GM19463 (cell line): ENCODE measurements at regions not wholly inside any gene's neighbourhood (a gene's known extent, or its start where the extent isn't known, plus 50 kb on each side); places are given as distances from the start of the nearest gene placed in this dataset.
"Not testable (repeated sequence)": the region's sequence is repeated elsewhere in the genome, so short reads cannot be mapped to it uniquely, and the experiment has no call there.

Source experiments
- ATAC-seq: cut with Tn5 transposase; IDR thresholded peaks from one replicate; pipeline ENCODE4 v1.9.1; 2021; ENCODE audit warnings: mild to moderate bottlenecking, moderate library complexity; ENCODE audit not compliant: unreplicated experiment

GRCh38 chr4:147139455-147140198 lies 194.0 kb upstream of the TTC29 start:
- no peak for ATAC-seq

GRCh38 chr4:147151763-147152162 lies 206.1 kb upstream of the TTC29 start:
- ATAC-seq = no peak

- no peak for ATAC-seq
Observed at GRCh38 chr4:147157860-147158701, 212.4 kb upstream of the TTC29 start.

GRCh38 chr4:147160908-147161513 lies 215.3 kb upstream of the TTC29 start:
- ATAC-seq = peak; percentile 86

- ATAC-seq = no peak
Observed at GRCh38 chr4:147163311-147163710, 217.6 kb upstream of the TTC29 start.

GRCh38 chr4:147168200-147168599 lies 222.5 kb upstream of the TTC29 start:
- ATAC-seq = not testable (repeated sequence)

- no peak for ATAC-seq
Observed at GRCh38 chr4:147173322-147173721, 227.7 kb upstream of the TTC29 start.

GRCh38 chr4:147173797-147174432 lies 228.3 kb upstream of the TTC29 start:
- no peak for ATAC-seq

- ATAC-seq = no peak
Observed at GRCh38 chr4:147174591-147174990, 228.9 kb upstream of the TTC29 start.

- no peak for ATAC-seq
Observed at GRCh38 chr4:147175460-147176025, 229.9 kb upstream of the TTC29 start.

- no peak for ATAC-seq
Observed at GRCh38 chr4:147182041-147182440, 236.4 kb upstream of the TTC29 start.

GRCh38 chr4:147192679-147193078 lies 247.0 kb upstream of the TTC29 start:
- no peak for ATAC-seq

- no peak for ATAC-seq
Observed at GRCh38 chr4:147194114-147194513, 248.4 kb upstream of the TTC29 start.

- no peak for ATAC-seq
Observed at GRCh38 chr4:147194604-147195003, 248.9 kb upstream of the TTC29 start.

GRCh38 chr4:147195386-147195785 lies 249.7 kb upstream of the TTC29 start:
- ATAC-seq = no peak

- ATAC-seq = no peak
Observed at GRCh38 chr4:147198411-147199051, 252.9 kb upstream of the TTC29 start.

- ATAC-seq = no peak
Observed at GRCh38 chr4:147201016-147201415, 255.4 kb upstream of the TTC29 start.

GRCh38 chr4:147206807-147207206 lies 261.1 kb upstream of the TTC29 start:
- no peak for ATAC-seq

GRCh38 chr4:147207911-147208310 lies 262.2 kb upstream of the TTC29 start:
- ATAC-seq = no peak

- no peak for ATAC-seq
Observed at GRCh38 chr4:147217655-147218054, 263.2 kb upstream of the EDNRA start.
